Prostate gland (tissue), 2 donors: ENCODE measurements at regions not wholly inside any gene's neighbourhood (a gene's known extent, or its start where the extent isn't known, plus 50 kb on each side); places are given as distances from the start of the nearest gene placed in this dataset.

ENCODE experiments used
- CTCF ChIP-seq, 4 experiments: fragments of 200-600 bp in 2 of 4; fragments of 450-650 bp in 2 of 4; sonication (generic) in 2 of 4; IDR thresholded peaks; 1 replicate in 3 of 4; 2 replicates in 1 of 4; pipeline ENCODE4 v1.5.1; 2016 to 2019; ENCODE audit warnings: antibody characterized with exemption in 4 of 4, mild to moderate bottlenecking in 2 of 4, moderate library complexity in 2 of 4
- POLR2AphosphoS5 ChIP-seq: sonication (generic); formaldehyde crosslinking; IDR thresholded peaks from one replicate; pipeline ENCODE4 v1.6.1; 2017; ENCODE audit warnings: antibody characterized with exemption

GRCh38 chr20:10917826-10918225, 244.0 kb upstream of the JAG1 start:
- TF ChIP-seq POLR2AphosphoS5 = no peak
- no peak for TF ChIP-seq CTCF (IDR thresholded peaks at IDR 0.05)
